Neutrophil (primary cell): ENCODE measurements at regions not wholly inside any gene's neighbourhood (a gene's known extent, or its start where the extent isn't known, plus 50 kb on each side); places are given as distances from the start of the nearest gene placed in this dataset.

ENCODE experiments used
- H3K27ac ChIP-seq: fragments of 200-600 bp; sonication (generic); 2 replicates; pipeline ENCODE4 v1.5.1; 2016; ENCODE audit warnings: mild to moderate bottlenecking, moderate library complexity
- H3K27me3 ChIP-seq: fragments of 200-600 bp; sonication (generic); 2 replicates; pipeline ENCODE4 v1.6.0; 2016; ENCODE audit warnings: mild to moderate bottlenecking
- H3K36me3 ChIP-seq: fragments of 200-600 bp; sonication (generic); 2 replicates; pipeline ENCODE4 v1.5.1; 2017
- H3K4me1 ChIP-seq, 2 experiments: fragments of 200-600 bp in 1 of 2; sonication (generic) in 1 of 2; 1 replicate in 1 of 2; 2 replicates in 1 of 2; pipeline versions ENCODE4 v1.5.1 to v1.6.1; 2013 to 2016; ENCODE audit warnings: low read depth in 1 of 2, low read length in 1 of 2, mild to moderate bottlenecking in 1 of 2, moderate library complexity in 1 of 2; ENCODE audit not compliant: control insufficient read depth in 1 of 2, insufficient read depth in 1 of 2
- H3K4me3 ChIP-seq, 2 experiments: fragments of 200-600 bp in 1 of 2; sonication (generic) in 1 of 2; 1 replicate in 1 of 2; 2 replicates in 1 of 2; pipeline ENCODE4 v1.5.1; 2013 to 2016; ENCODE audit warnings: low read depth in 1 of 2, low read length in 1 of 2, mild to moderate bottlenecking in 1 of 2, moderate library complexity in 1 of 2
- H3K9me3 ChIP-seq: fragments of 200-600 bp; sonication (generic); 2 replicates; pipeline ENCODE4 v1.5.1; 2016
- TF ChIP-seq, protein P1 (sequence below): fragments of 200-600 bp; sonication (generic); IDR thresholded peaks from 2 replicates; pipeline ENCODE4 v1.5.1; 2016; ENCODE audit warnings: antibody characterized with exemption

GRCh38 chr4:176875446-176875930 lies 82.8 kb upstream of the VEGFC start:
- no peaks in the 10 kb centered on the region for H3K9me3 ChIP-seq
- TF ChIP-seq, protein P1, sequence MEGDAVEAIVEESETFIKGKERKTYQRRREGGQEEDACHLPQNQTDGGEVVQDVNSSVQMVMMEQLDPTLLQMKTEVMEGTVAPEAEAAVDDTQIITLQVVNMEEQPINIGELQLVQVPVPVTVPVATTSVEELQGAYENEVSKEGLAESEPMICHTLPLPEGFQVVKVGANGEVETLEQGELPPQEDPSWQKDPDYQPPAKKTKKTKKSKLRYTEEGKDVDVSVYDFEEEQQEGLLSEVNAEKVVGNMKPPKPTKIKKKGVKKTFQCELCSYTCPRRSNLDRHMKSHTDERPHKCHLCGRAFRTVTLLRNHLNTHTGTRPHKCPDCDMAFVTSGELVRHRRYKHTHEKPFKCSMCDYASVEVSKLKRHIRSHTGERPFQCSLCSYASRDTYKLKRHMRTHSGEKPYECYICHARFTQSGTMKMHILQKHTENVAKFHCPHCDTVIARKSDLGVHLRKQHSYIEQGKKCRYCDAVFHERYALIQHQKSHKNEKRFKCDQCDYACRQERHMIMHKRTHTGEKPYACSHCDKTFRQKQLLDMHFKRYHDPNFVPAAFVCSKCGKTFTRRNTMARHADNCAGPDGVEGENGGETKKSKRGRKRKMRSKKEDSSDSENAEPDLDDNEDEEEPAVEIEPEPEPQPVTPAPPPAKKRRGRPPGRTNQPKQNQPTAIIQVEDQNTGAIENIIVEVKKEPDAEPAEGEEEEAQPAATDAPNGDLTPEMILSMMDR: no peak
- H3K4me1 ChIP-seq: no peaks in the 10 kb centered on the region
- H3K36me3 ChIP-seq: no peaks in the 10 kb centered on the region
- H3K27ac ChIP-seq: no peak overlapping the region
- H3K27me3 ChIP-seq: no peaks in the 10 kb centered on the region
- no peak overlapping the region for H3K4me3 ChIP-seq

- no peak overlapping the region for H3K27ac ChIP-seq
- H3K9me3 ChIP-seq: no peaks in the 10 kb centered on the region
- no peaks in the 10 kb centered on the region for H3K36me3 ChIP-seq
- no peaks in the 10 kb centered on the region for H3K4me1 ChIP-seq
- no peaks in the 10 kb centered on the region for H3K27me3 ChIP-seq
- TF ChIP-seq, protein P1: no peak
- H3K4me3 ChIP-seq: no peak overlapping the region
Measured at GRCh38 chr4:176879380-176880116, 86.8 kb upstream of the VEGFC start.

- Histone ChIP-seq H3K27ac (no peak overlapping the region), H3K4me3 (no peak overlapping the region), H3K36me3 (no peaks in the 10 kb centered on the region), H3K4me1 (no peaks in the 10 kb centered on the region), H3K27me3 (no peaks in the 10 kb centered on the region), H3K9me3 (no peaks in the 10 kb centered on the region)
- TF ChIP-seq, protein P1: no peak
Measured at GRCh38 chr4:176882206-176882605, 89.5 kb upstream of the VEGFC start.

DNA sequence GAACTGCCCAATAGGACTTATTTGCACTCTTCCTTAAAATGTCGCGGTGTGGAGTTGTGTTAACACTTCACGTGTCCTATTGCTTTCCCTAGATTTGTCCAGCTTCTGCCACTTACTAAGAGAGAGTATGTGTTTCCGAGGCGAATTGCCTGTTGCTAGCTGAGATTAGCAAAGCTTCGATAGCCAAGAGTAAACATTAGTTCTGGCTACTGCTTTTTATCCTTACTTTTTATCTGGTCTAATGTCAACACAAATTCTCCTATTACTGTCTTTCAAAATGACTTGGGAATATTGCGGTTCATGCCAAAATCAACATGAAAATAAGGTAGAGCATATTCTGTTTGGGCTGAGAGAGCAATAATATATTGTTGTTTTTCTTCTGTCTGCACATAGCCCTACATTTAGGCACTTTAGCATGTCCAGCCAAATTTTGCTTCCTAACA lies 90.4 kb upstream of the VEGFC start:
- Histone ChIP-seq H3K36me3 (no peaks in the 10 kb centered on the region), H3K9me3 (no peaks in the 10 kb centered on the region), H3K27ac (no peak overlapping the region), H3K27me3 (no peaks in the 10 kb centered on the region), H3K4me1 (no peaks in the 10 kb centered on the region), H3K4me3 (no peak overlapping the region)
- TF ChIP-seq, protein P1: no peak

- TF ChIP-seq, protein P1: no peak
- no peak overlapping the region for H3K27ac ChIP-seq
- H3K9me3 ChIP-seq: no peaks in the 10 kb centered on the region
- no peaks in the 10 kb centered on the region for H3K36me3 ChIP-seq
- no peaks in the 10 kb centered on the region for H3K4me1 ChIP-seq
- no peak overlapping the region for H3K4me3 ChIP-seq
- H3K27me3 ChIP-seq: no peaks in the 10 kb centered on the region
Measured at GRCh38 chr4:176883681-176884418, 91.1 kb upstream of the VEGFC start.
